ENCODE measurements at regions not wholly inside any gene's neighbourhood (a gene's known extent, or its start where the extent isn't known, plus 50 kb on each side); places are given as distances from the start of the nearest gene placed in this dataset.
"Not testable (repeated sequence)": the region's sequence is repeated elsewhere in the genome, so short reads cannot be mapped to it uniquely, and the experiment has no call there.

DNA sequence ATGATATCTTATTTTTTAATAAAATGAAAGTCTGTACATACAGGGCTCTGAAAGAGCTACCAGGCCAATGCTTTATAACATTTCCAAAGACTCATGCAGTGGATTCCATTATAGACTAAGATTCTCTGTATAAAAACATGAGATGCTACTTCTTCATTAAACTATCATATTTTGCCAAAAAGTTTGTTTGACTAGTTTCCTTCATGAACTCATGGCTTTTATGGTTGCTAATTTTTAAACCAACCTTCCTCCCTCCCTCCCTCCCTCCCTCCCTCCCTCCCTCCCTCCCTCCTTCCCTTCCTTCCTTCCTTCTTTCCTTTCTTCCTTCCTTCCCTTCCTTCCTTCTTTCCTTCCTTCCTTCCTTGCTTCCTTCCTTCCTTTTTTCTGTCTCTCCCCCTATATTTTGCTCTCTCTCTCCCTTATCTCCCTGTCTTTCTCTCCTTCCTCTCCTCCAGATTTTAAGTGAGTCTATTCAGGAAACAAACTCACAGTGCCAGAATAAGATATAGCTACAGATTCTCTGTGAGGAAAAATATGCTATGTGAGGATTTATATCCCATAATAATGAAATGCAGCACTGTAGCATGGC is 961.5 kb upstream of the ZEB2 start:
- no peak for DNase-seq

DNA sequence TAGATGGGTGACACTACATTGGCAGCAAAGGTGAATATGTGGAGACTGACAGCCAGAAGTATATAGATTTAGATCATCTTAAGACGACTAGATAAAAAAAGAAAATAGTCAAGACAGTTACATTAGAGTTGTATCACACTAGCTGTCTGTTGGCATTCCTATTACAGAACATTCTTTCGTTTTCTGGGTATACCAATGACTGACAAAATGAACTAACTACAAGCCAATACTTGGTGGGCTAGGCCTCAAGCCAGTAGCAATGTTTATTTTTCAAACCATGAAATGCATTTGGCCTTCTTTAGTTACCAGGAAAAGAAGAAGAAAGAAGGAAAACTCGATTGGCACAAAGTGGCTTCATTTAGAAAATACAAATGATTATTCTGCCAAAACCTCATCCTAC is 944.9 kb upstream of the ZEB2 start:
- no peak for DNase-seq

DNA sequence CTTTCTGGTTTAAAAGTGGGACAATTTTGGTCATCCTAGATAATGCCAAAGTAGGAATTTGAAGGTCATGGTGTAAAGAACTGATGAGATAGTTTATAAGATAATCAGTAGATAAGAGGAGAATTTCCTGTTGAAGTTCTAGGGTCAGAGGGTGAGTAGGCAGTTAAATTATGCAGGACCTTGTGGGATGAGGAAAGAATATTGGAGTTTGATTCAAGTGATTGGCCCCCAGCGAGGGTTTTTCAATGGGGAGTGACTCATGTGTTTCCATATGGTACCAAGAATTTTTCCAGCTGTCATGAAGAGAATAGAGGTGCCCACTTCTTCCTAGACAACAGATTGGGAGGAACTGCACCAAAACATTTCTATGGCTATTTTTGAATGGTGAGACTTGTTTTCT is 940.2 kb upstream of the ZEB2 start:
- no peak for DNase-seq

DNA sequence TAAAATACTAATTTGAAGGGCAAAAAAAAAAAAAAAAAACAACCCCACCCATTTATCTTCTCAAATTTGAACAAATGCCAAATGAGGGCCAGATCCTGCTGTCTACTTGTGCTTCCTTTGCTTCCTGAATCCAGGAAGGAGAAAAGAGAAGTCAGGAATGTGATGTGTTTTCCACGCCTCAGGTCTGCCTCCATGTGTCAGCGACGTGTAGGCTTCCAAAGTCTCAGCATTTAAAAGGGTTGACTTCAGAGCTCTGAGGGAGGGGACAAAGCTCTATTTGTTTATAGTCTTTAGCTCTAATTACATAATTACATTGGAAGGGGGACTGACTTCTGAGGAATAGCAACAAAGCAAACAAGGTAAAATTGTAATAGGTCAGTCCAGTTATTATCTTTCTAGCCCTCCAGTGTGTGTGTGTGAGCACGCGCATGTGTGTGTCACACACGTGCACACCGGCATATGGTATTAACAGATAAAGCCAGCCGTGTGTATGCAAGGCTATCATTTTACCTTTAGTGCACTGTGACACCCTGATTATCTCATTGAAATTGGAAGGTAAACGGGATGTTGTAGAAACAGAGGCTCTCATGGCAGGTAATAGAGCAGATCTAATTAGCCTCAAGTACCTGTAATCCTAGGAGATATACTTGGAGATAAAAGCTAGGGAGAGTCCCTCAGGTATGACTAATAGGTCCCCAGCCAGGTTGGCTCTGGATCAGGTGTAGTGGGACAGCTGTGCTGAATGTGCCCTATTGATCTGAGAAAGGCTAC is 911.4 kb upstream of the ZEB2 start:
- DNase-seq = no peak

DNA sequence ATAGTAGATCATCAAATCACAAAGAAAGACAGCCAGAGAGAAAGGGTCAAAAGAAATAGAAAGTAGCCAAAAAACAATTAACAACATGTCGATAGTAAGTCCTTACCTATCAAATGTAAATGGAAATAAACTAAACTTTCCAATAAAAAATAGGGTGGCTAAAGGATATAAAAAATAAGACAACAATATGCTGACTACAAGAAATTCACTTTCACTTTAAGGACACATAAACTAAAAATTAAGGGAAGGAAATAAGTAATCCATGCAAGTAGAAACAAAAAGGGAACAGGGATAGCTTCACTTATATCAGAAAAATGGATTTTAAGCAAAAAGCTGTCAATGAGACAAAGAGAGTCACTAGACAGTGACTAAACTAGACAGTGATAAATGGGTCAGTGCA is 903.9 kb upstream of the ZEB2 start:
- DNase-seq = no peak

DNA sequence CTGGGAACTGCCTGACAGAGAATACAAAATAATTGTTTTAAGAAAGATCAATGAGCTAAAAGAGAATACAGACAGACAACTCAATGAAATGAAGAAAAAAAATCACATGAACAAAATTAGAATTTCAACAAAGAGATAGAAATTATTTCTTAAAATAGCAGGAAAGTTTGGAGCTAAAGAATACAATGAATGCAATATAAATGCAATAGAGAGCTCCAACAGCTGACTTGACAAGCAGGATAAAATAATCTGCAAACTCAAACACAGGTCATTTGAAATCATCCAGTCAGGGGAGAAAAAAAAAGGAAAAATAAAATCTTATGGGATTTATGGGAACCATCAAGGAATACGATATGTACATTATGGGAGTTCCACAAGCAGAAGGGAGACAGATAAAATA is 902.7 kb upstream of the ZEB2 start:
- no peak for DNase-seq

DNA sequence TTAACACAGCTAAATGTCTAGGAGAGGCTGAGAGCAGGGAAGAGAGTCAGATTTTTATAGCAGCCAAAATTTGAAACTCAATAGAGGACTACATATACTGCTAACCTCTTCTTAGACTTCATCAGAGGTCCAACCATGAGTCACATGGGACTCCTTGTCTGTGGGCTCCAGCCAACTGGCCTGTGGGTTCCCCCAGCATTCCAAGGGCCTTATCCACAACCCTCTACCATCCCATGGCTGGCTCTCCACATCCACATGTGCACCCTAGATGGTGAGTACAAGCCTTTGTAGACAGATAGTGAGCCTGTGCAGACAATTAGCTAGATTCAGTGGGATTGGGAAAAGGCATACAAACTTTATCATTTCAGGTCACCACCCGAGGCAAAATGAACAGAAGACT is 901.9 kb upstream of the ZEB2 start:
- no peak for DNase-seq

DNA sequence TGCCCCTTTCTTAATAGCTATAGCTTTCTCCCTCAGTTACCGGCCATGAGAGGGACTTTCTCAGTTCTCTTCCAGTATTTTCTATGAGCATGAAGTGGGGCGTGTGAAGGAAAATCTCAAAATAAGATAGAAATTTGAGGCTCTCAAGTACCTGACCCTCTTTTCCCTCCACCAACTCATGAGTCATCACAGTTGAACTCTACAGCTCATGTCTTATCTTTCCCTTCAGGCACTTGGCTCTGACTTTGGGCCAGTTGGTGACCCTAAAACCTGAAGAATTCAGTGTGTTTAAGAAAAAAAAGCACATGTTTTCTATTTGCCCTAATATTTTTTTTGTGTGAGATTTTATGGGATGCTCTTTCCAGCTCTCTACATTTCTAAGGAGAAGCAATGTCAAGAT is 896.7 kb upstream of the ZEB2 start:
- no peak for DNase-seq

DNA sequence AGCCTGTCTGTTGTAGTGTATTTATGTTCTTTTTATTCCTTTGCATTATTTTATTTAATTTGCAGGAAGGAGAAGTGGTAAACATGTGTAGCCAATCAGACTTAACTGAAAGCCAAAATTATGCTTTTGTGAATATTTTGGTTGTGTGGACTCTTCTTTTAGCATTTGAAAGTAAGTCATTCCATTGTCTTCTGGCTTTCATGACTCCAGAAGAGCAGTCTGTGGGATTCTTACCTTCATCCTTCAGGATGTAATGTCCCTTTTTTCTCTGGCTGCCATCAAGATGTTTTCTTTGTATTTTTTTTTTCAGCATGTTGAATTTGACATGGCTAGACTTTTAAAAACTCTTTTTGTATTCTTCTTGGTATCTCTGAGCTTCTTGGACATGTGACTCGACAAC is 895.2 kb upstream of the ZEB2 start:
- DNase-seq = no peak

DNA sequence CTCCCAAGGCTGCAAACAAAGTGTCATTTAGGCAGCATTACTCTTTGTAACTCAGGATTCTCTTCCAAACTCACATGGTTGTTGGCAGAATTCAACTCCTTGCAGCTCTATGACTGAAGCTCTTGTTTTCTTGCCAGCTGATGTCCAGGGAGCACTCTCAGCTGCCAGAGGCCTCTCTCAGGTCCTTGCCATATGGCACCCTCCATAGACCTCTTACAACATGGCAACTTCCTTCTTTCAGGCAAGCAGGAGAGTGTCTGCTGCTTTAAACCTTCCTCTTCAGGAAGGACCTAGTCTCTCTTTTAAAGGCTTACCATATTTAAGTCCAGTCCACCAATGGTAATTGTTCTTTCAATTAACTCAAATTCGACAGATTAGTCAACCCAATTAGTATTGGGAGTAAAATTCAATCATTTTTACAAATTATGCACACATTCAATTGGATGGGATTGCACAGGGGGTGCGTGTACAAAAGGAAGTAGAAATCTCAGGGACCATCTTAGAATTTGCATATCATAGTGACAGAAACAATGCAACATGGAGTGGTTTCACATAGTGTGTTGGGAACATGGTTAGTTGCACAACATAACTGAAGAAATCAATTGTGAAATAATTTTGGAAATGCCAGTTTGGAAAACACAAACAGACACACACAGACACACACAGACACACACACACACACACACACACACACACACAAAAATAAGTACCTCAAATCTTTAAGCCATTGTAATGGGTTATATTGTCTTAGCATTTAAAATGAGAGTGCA is 893.5 kb upstream of the ZEB2 start:
- no peak for DNase-seq

DNA sequence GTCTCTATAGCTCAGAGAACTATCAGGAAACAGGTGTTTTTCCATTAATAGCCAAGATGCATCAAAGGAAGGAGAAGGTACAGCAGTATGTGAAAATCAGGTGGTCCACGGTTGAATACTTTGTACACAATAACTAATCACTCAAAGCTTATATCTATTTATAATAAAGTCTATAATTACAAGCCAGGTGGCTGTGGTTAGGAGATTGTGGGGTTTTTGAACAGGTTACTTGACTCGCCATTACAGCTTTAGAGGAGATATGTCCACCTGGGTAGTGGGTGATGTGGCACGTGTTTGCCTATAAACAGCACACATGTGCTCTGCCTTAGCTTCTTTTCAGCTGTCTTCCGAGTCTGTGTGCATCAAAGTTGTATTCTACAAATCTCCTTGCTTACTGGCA is 892.2 kb upstream of the ZEB2 start:
- DNase-seq = no peak

DNA sequence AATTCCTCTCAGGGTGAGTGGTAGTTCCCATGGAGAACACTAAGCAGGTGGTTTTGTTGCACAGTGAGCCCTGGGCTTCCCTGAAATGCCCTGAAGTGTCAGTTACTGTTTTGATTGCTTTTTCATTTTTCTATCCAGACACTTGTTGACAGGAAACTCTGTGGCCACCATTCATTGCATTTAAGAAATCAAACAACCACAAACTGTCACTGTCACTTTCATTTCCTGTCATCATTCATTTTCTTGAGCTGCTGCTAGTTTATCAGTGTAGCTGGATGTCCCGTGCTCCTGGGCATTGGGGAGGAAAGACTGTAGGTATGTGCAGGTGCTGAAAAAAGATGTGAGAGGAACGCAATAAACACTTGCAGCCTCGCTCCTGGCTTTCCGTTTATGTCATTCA is 891.6 kb upstream of the ZEB2 start:
- no peak for DNase-seq

DNA sequence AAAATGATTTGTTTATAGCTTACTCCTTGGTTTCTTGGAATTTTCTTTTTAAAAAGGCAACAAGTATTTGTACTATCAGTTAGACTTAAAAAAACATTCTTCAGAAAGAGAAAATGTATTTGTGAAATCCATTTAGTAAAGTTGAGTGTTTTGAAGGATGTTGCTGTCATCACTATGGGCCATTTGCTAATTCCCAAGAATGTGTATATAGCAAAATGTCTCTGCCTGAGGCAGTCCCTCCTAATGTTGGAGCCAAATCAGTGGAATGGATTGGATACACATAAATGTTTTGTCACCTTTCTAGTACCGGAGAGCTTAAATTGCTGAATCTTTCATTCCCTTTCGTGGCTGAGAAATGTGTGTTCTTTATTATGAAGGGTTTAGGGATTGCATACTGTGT is 890.2 kb upstream of the ZEB2 start:
- no peak for DNase-seq

DNA sequence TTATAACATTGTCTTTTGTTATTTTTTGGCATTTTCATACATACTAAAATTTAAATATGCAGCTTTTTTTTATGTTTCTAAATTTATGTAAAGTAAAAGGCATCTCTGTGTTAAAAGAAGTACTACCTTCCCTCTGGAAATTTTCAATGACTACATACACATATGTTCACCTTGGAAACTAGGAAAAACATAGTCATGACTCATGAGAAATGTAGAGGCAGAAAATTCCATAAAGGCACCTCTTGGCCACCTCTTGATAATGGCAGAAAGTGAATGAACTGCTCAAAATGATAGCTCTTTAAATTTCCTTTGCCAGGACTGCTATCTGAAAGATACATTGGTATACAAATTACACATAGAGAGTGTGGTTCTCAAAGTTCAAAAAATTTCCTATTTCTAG is 889.1 kb upstream of the ZEB2 start:
- no peak for DNase-seq

DNA sequence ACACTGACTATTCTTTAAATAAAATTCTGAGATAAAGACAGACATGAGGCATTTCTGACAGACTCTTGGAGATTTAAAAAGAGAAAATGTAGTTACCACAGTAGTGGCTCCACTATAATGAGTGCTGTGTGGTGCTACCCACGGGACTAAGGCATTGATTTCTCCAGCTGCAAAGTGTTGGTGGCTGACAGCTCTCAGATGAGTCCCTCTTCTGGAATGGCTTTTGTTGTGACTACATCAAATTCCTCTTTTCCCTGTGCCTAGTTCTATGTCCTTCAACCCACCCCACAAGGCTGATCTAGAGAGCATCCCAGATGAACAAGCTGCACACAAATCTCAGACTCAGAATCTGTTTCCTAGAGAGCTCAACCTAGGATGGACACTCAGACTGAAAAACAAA is 884.8 kb upstream of the ZEB2 start:
- no peak for DNase-seq

DNA sequence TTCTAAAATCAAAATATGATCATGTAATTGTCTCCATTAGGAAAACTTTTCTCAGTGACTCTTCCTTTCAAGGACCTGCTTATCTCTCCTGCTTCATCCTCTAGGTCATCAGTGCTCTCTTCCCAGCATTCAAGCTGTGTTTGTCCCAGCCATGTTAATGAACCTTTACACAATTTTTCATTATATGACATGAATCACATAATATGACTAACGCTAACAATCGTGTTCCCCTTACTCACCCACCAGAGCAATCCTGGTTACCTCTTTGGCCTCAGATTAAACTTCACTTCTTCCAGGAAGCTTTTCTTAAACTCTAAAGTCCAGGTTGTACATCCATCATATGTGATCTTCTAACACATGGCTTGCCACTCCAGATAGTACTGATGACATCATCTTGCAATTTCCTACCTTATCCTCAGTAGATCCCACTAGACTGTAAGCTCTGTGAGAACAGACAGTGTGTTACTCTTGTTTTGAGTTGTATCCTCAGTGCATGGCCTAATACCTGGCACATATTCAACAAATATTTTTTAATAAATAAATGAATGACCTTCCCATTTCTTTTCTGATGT is 882.9 kb upstream of the ZEB2 start:
- DNase-seq = no peak

DNA sequence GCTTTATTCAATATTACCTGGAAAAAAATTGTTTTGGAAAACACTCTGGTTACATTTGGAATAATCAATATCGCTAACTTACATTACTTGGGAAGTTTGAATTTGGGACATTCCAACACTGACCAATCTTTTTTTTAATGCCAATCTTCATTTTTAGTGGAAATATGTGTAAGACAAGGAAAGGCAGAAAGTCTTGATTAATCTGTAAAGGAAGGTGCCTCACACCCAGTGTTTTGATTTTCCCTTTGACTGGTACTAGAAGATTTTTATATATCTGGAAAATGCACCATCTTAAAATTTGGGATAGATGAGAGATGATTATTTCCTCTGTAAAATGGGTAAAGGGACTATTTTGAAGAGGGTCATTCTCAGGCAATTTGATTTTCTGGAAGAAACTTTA is 879.2 kb upstream of the ZEB2 start:
- DNase-seq = no peak

DNA sequence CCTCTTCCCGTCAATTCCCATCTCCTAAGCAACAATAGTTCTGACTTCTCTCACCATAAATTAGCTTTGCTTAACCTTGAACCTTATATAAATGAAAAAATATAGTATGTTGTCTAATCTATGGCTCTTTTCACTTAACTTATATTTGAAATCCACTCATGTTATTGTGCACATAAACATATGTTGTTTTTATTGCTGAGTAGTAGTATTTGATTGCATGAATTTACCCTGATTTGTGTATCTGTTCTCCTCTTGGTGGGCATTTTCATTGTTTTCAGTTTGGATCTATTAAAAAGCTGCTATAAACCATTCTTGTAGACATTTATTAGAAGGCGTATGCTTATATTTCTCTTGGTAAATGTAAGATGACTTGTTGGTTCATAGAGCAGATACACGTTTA is 874.3 kb upstream of the ZEB2 start:
- DNase-seq = no peak

DNA sequence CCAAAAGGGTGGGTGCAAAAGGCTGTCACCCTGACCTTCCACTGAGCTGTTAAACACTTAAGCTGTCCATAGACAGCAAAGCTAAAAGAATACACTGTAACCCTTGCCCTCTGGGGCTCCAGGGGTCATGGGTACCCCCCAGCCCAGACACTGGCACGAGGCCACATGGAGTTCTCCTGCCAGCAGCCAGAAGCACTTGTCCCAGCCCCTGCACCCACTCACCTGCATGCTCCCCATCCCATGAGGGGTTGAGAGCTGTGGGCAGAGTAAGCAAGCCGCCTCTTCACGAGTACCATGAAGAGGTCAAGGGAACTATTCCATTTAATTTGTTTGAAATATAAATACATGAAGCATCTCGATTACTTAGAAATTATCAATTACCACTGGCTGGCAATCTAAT is 867.1 kb upstream of the ZEB2 start:
- no peak for DNase-seq

DNA sequence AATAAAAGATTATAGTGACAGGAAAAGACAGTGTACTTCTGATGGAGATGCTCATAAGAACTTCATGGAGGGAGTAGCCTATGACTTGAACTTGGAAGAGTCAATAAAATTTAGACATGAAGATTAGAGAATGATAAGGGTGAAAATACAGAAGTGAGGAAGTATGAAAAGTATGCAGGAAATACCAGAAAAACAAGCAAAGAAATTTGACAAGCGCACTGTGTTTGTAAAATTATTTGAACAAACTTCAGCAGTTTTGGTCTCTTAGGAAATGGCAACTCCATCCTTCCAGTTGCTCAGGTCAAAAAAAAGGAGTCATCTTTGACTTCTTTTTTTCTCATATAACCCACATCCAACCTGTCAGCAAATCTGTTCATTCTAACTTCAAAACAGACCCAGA is 864.0 kb upstream of the ZEB2 start:
- no peak for DNase-seq

DNA sequence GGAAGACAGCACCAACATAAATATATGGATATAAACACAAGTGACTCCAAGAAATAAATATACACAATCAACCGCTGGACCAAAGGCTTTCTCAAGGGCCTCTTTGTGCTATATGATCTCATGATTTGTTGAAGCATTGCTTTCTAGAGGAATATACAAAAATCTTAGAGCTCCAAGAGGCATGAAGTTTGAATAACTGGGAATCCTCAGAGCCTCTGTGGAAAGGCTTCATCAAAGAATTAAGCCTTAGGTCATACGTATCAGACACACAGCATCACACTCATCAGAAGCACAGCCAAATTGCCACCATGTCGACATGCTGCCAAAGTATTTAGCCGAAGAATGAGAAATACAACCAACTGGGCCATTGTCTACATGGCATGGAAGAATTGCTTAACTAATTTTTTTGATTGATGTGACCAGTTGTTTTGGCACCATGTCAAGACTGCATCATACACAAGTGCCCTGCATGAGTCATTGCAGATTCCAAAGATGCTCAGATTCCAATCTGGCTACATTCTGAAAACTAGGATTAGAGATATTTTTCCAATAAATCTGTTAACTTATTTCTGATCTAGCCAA is 860.6 kb upstream of the ZEB2 start:
- no peak for DNase-seq

DNA sequence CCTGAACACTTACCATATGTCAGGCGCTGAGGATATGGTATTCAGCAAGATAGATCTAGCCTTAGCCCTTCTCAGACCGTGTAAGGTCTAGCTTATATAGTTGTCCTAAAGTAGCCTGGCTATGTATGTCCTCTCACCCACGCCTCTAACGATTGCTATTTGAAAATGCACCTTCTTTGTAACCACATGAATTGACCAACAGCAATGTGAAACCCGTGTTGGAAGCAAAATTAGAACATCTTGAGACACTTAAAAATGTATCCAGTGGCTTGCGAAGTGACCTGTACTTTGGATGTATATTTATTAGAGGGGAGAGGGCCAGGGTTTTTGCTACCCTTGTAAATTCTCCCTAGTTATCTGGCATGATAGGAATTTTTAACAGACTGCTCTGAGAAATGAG is 860.0 kb upstream of the ZEB2 start:
- no peak for DNase-seq

DNA sequence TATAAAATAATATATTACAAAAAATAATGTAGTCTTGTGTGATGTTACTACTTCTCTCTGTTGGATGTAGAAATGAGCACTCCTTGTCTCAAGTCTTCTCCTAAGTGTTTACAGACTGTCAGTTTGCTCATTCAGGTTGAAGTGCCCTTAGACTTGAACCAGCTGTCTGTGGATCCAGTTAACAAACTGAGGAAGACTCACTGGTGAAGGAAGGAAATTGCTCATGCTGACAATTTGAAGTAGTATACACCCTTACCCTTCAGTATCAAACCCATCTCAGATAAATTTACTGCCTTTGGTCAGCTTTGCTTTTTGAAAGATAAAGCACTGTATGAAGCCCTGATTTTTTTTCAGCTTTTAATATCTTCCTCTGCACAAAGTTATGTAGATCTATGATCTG is 854.2 kb upstream of the ZEB2 start:
- no peak for DNase-seq

DNA sequence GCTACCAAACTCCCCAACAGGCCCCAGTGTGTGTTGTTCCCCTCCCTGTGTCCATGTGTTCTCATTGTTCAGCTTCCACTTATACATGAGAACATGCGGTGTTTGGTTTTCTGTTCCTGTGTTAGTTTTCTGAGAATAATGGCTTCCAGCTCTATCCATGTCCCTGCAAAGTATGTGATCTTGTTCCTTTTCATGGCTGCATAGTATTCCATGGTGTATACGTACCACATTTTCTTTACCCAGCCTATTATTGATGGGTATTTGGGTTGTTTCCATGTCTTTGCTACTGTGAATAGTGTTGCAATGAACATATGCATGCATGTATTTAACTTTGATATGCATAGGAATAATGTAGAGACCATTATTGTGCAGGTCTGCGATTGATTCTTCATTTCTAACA is 847.4 kb upstream of the ZEB2 start:
- not testable (repeated sequence) for DNase-seq

Measured in activated gamma-delta T cell treated with Interleukin-2 at 50 U/mL for 16 hours (primary cell).